Liver (tissue), 3 donors: ENCODE measurements at regions not wholly inside any gene's neighbourhood (a gene's known extent, or its start where the extent isn't known, plus 50 kb on each side); places are given as distances from the start of the nearest gene placed in this dataset.

ENCODE experiments used
- GABPA ChIP-seq, 2 donors: IDR thresholded peaks in 1 of 2; conservative IDR thresholded peaks in 1 of 2; 2 replicates each; pipeline ENCODE4 v1.6.1; 2016; ENCODE audit warnings: antibody characterized with exemption in 2 of 2, mild to moderate bottlenecking in 1 of 2, moderate library complexity in 1 of 2
- HNF4A ChIP-seq, 2 donors: conservative IDR thresholded peaks; 2 replicates each; pipeline ENCODE4 v1.6.1; 2016; ENCODE audit warnings: antibody characterized with exemption in 2 of 2, mild to moderate bottlenecking in 2 of 2
- HNF4G ChIP-seq: IDR thresholded peaks from 2 replicates; pipeline ENCODE4 v1.6.1; 2016; ENCODE audit warnings: antibody characterized with exemption
- JUND ChIP-seq, 2 donors: IDR thresholded peaks; 2 replicates each; pipeline ENCODE4 v1.6.1; 2016; ENCODE audit warnings: antibody characterized with exemption in 2 of 2
- REST ChIP-seq: IDR thresholded peaks from 2 replicates; pipeline ENCODE4 v1.6.1; 2016; ENCODE audit warnings: antibody characterized with exemption, mild to moderate bottlenecking
- SP1 ChIP-seq: IDR thresholded peaks from 2 replicates; pipeline ENCODE4 v1.6.1; 2018; ENCODE audit warnings: antibody characterized with exemption, mild to moderate bottlenecking
- TAF1 ChIP-seq: conservative IDR thresholded peaks from 2 replicates; pipeline ENCODE4 v1.6.1; 2016; ENCODE audit warnings: antibody characterized with exemption, mild to moderate bottlenecking
- TF ChIP-seq, protein P1 (sequence below): fragments of 150-350 bp; IDR thresholded peaks from 2 replicates; pipeline ENCODE4 v1.5.1; 2017; ENCODE audit warnings: improper control_type of control experiment, low read depth, low read length; ENCODE audit not compliant: missing input control
- TF ChIP-seq, protein P2 (sequence below): IDR thresholded peaks from 2 replicates; pipeline ENCODE4 v1.6.1; 2016; ENCODE audit warnings: antibody characterized with exemption
- TF ChIP-seq, protein P3 (sequence below): IDR thresholded peaks from 2 replicates; pipeline ENCODE4 v1.6.1; 2016; ENCODE audit warnings: antibody characterized with exemption
- TF ChIP-seq, protein P4 (sequence below): IDR thresholded peaks from 2 replicates; pipeline ENCODE4 v1.6.1; 2016; ENCODE audit warnings: antibody characterized with exemption
- donor health status: healthy.
- donor health status: healthy.

DNA sequence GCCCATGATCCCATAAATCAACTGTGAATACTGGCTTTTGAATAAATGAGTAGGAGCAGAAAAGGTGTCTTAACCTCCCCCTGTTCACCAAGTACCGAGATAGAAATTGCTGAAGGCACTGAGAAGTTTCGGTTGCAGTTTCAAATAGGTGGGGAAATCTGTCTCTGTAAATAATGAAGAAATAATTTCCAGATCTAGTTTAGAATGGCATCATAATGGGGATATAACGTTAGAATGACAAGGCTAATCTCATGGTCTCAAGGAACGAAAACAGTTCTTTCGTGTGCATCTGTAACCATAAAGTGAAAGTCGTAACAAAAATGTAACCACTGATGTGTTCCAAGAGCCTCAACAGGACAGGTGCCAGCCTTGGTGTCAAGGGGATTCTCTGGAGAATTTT lies 49.9 kb upstream of the TMEM18 start:
- TF ChIP-seq, protein P1, sequence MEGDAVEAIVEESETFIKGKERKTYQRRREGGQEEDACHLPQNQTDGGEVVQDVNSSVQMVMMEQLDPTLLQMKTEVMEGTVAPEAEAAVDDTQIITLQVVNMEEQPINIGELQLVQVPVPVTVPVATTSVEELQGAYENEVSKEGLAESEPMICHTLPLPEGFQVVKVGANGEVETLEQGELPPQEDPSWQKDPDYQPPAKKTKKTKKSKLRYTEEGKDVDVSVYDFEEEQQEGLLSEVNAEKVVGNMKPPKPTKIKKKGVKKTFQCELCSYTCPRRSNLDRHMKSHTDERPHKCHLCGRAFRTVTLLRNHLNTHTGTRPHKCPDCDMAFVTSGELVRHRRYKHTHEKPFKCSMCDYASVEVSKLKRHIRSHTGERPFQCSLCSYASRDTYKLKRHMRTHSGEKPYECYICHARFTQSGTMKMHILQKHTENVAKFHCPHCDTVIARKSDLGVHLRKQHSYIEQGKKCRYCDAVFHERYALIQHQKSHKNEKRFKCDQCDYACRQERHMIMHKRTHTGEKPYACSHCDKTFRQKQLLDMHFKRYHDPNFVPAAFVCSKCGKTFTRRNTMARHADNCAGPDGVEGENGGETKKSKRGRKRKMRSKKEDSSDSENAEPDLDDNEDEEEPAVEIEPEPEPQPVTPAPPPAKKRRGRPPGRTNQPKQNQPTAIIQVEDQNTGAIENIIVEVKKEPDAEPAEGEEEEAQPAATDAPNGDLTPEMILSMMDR, result no peak
- TF ChIP-seq, protein P2, sequence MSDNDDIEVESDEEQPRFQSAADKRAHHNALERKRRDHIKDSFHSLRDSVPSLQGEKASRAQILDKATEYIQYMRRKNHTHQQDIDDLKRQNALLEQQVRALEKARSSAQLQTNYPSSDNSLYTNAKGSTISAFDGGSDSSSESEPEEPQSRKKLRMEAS, result no peak
- TF ChIP-seq, protein P3, sequence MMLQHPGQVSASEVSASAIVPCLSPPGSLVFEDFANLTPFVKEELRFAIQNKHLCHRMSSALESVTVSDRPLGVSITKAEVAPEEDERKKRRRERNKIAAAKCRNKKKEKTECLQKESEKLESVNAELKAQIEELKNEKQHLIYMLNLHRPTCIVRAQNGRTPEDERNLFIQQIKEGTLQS, result no peak
- TF ChIP-seq HNF4G (no peak), TAF1 (no peak), GABPA (IDR thresholded peaks at IDR 0.05 in 1 of 2, conservative IDR thresholded peaks at IDR 0.05 in 1 of 2) (no peak), SP1 (no peak), HNF4A (conservative IDR thresholded peaks at IDR 0.05) (no peak), REST (no peak), JUND (IDR thresholded peaks at IDR 0.05) (no peak)
- TF ChIP-seq, protein P4, sequence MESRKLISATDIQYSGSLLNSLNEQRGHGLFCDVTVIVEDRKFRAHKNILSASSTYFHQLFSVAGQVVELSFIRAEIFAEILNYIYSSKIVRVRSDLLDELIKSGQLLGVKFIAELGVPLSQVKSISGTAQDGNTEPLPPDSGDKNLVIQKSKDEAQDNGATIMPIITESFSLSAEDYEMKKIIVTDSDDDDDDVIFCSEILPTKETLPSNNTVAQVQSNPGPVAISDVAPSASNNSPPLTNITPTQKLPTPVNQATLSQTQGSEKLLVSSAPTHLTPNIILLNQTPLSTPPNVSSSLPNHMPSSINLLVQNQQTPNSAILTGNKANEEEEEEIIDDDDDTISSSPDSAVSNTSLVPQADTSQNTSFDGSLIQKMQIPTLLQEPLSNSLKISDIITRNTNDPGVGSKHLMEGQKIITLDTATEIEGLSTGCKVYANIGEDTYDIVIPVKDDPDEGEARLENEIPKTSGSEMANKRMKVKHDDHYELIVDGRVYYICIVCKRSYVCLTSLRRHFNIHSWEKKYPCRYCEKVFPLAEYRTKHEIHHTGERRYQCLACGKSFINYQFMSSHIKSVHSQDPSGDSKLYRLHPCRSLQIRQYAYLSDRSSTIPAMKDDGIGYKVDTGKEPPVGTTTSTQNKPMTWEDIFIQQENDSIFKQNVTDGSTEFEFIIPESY, result no peak
